ENCODE measurements at regions not wholly inside any gene's neighbourhood (a gene's known extent, or its start where the extent isn't known, plus 50 kb on each side); places are given as distances from the start of the nearest gene placed in this dataset.

GRCh38 chr2:106314444-106314843 is 120.3 kb upstream of the UXS1 start:
- Histone ChIP-seq H3K4me1 (ENCODE audit: insufficient read depth, low read length) (no peaks in the 10 kb centered on the region), H3F3A (ENCODE audit: low read length, unreplicated experiment) (no peaks in the 10 kb centered on the region), H3K27ac (ENCODE audit: low read length) (no peak overlapping the region), H3K27me3 (ENCODE audit: low read length) (peaks cover 26% of the 10 kb centered on the region), H3K9me2 (replicated peaks; ENCODE audit: low read length) (no peaks in the 10 kb centered on the region; the same call in 1 of the 2 replicates), H3K79me2 (ENCODE audit: low read length) (no peaks in the 10 kb centered on the region), H3K36me3 (ENCODE audit: low read depth, low read length) (no peaks in the 10 kb centered on the region), H4K20me1 (ENCODE audit: low read length) (no peaks in the 10 kb centered on the region), H3K9ac (ENCODE audit: low read length) (no peak overlapping the region), H3K4me2 (ENCODE audit: low read length) (no peak overlapping the region), H3K9me3 (ENCODE audit: low read length) (no peaks in the 10 kb centered on the region), H3K4me3 (ENCODE audit: low read length) (no peak overlapping the region), H2AFZ (ENCODE audit: low read length) (no peak overlapping the region)
- intact Hi-C loops (cut with micrococcal nuclease): no loop called here
- POLR2A ChIA-PET (ENCODE audit: unreplicated experiment): no interaction called here
- no TSS peak for BruUV-seq (replicated peaks)
- CTCF ChIA-PET: no interaction called here
- TF ChIP-seq, protein P1, sequence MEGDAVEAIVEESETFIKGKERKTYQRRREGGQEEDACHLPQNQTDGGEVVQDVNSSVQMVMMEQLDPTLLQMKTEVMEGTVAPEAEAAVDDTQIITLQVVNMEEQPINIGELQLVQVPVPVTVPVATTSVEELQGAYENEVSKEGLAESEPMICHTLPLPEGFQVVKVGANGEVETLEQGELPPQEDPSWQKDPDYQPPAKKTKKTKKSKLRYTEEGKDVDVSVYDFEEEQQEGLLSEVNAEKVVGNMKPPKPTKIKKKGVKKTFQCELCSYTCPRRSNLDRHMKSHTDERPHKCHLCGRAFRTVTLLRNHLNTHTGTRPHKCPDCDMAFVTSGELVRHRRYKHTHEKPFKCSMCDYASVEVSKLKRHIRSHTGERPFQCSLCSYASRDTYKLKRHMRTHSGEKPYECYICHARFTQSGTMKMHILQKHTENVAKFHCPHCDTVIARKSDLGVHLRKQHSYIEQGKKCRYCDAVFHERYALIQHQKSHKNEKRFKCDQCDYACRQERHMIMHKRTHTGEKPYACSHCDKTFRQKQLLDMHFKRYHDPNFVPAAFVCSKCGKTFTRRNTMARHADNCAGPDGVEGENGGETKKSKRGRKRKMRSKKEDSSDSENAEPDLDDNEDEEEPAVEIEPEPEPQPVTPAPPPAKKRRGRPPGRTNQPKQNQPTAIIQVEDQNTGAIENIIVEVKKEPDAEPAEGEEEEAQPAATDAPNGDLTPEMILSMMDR (conservative IDR thresholded peaks at IDR 0.05; ENCODE audit: low read depth, low read length): no peak
- no peak for TF ChIP-seq EZH2phosphoT487 (IDR thresholded peaks at IDR 0.05; ENCODE audit: borderline replicate concordance, low read length)
- no peak for TF ChIP-seq EZH2 (IDR thresholded peaks at IDR 0.05; ENCODE audit: low read length, unreplicated experiment)
- ATAC-seq (no peak), DNase-seq (no peak)

- Histone ChIP-seq H3K4me1 (ENCODE audit: insufficient read depth, low read length) (no peaks in the 10 kb centered on the region), H4K20me1 (ENCODE audit: low read length) (no peaks in the 10 kb centered on the region), H3K79me2 (ENCODE audit: low read length) (no peaks in the 10 kb centered on the region), H3F3A (ENCODE audit: low read length, unreplicated experiment) (no peaks in the 10 kb centered on the region), H3K27ac (ENCODE audit: low read length) (no peak overlapping the region), H3K9me2 (replicated peaks; ENCODE audit: low read length) (no peaks in the 10 kb centered on the region), H3K9ac (ENCODE audit: low read length) (no peak overlapping the region), H3K27me3 (ENCODE audit: low read length) (peaks cover 34% of the 10 kb centered on the region), H2AFZ (ENCODE audit: low read length) (no peak overlapping the region), H3K4me3 (ENCODE audit: low read length) (no peak overlapping the region), H3K9me3 (ENCODE audit: low read length) (no peaks in the 10 kb centered on the region), H3K4me2 (ENCODE audit: low read length) (no peak overlapping the region), H3K36me3 (ENCODE audit: low read depth, low read length) (no peaks in the 10 kb centered on the region)
- CTCF ChIA-PET: no interaction called here
- DNase-seq (no peak), ATAC-seq (no peak)
- BruUV-seq (replicated peaks): no TSS peak
- TF ChIP-seq EZH2phosphoT487 (IDR thresholded peaks at IDR 0.05; ENCODE audit: borderline replicate concordance, low read length) (no peak), EZH2 (IDR thresholded peaks at IDR 0.05; ENCODE audit: low read length, unreplicated experiment) (no peak)
- TF ChIP-seq, protein P1 (conservative IDR thresholded peaks at IDR 0.05; ENCODE audit: low read depth, low read length): no peak
- POLR2A ChIA-PET (ENCODE audit: unreplicated experiment): interaction anchor here (0.6 kb wide), 1 partner anchor 765 kb away, joined by 4 read pairs; no protein-coding TSS in a partner anchor
- intact Hi-C loops (cut with micrococcal nuclease): no loop called here
Observed at GRCh38 chr2:106311041-106311370, 116.9 kb upstream of the UXS1 start.

DNA sequence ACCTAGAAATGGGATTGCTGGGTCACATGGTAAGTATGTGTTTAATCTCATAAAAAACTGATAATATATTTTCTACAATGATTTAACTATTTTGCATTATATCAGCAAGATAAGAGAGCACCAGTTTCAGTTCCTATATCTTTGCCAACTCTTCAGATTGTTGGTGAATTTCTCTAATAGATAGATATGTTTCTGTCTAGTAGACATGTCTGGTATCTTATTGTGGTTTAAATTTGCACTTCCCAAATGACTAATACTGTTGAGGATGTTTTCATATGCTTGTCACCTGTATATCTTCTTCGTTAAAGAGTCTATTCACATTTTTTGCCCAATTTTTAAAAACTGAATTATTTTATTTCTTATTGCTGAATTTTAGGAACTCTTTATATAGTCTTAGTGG is 113.8 kb upstream of the UXS1 start:
- POLR2A ChIA-PET (ENCODE audit: unreplicated experiment): no interaction called here
- CTCF ChIA-PET: no interaction called here
- no peaks in the 10 kb centered on the region for H3K79me2 ChIP-seq (ENCODE audit: low read length)

More for the DNA sequence above, 113.8 kb upstream of the UXS1 start:
- H4K20me1 ChIP-seq (ENCODE audit: low read length): no peaks in the 10 kb centered on the region
- no peak for ATAC-seq
- H3K27me3 ChIP-seq (ENCODE audit: low read length): peaks cover 31% of the 10 kb centered on the region
- no peaks in the 10 kb centered on the region for H3F3A ChIP-seq (ENCODE audit: low read length, unreplicated experiment)
- intact Hi-C loops (cut with micrococcal nuclease): no loop called here
- H3K4me2 ChIP-seq (ENCODE audit: low read length): no peak overlapping the region
- H3K4me3 ChIP-seq (ENCODE audit: low read length): no peak overlapping the region
- no TSS peak for BruUV-seq (replicated peaks)
- no peak overlapping the region for H3K27ac ChIP-seq (ENCODE audit: low read length)
- no peaks in the 10 kb centered on the region for H3K9me2 ChIP-seq (replicated peaks; ENCODE audit: low read length)
- H3K4me1 ChIP-seq (ENCODE audit: insufficient read depth, low read length): no peaks in the 10 kb centered on the region
- no peak overlapping the region for H3K9ac ChIP-seq (ENCODE audit: low read length)
- H3K9me3 ChIP-seq (ENCODE audit: low read length): no peaks in the 10 kb centered on the region
- H3K36me3 ChIP-seq (ENCODE audit: low read depth, low read length): no peaks in the 10 kb centered on the region
- no peak for DNase-seq
- H2AFZ ChIP-seq (ENCODE audit: low read length): no peak overlapping the region
- TF ChIP-seq, protein P1 (conservative IDR thresholded peaks at IDR 0.05; ENCODE audit: low read depth, low read length): no peak
- no peak for TF ChIP-seq EZH2 (IDR thresholded peaks at IDR 0.05; ENCODE audit: low read length, unreplicated experiment)
- TF ChIP-seq EZH2phosphoT487 (IDR thresholded peaks at IDR 0.05; ENCODE audit: borderline replicate concordance, low read length): no peak
